NB4 (cell line): ENCODE measurements at regions not wholly inside any gene's neighbourhood (a gene's known extent, or its start where the extent isn't known, plus 50 kb on each side); places are given as distances from the start of the nearest gene placed in this dataset.

Experiments used
- DNase-seq: peaks from one replicate; pipeline ENCODE4 v3.0.0; 2010; ENCODE audit warnings: low read depth
- H3K4me3 ChIP-seq: one replicate; pipeline ENCODE4 v1.5.1; 2011; ENCODE audit warnings: mild to moderate bottlenecking, low read depth, low read length, moderate library complexity
- CTCF ChIP-seq: IDR thresholded peaks from one replicate; pipeline ENCODE4 v1.5.1; 2012; ENCODE audit warnings: low read depth, low read length
- MAX ChIP-seq: IDR thresholded peaks from 2 replicates; pipeline ENCODE4 v1.6.1; 2011; ENCODE audit warnings: low read depth, low read length
- MYC ChIP-seq: IDR thresholded peaks from 2 replicates; pipeline ENCODE4 v1.6.1; 2011; ENCODE audit warnings: low read depth, low read length
- POLR2A ChIP-seq: IDR thresholded peaks from 2 replicates; pipeline ENCODE4 v1.6.1; 2011; ENCODE audit warnings: mild to moderate bottlenecking; ENCODE audit not compliant: insufficient read length; ENCODE audit errors: extremely low read depth

- DNase-seq, result no peak
- H3K4me3 ChIP-seq, result no peak overlapping the region
- TF ChIP-seq CTCF (no peak), POLR2A (no peak), MYC (no peak), MAX (no peak)
Observed at GRCh38 chr2:176561706-176562105, 292.5 kb downstream of the MTX2 start.

GRCh38 chr2:176562359-176563078 is 293.3 kb downstream of the MTX2 start:
- DNase-seq, result no peak
- TF ChIP-seq MAX (no peak), POLR2A (no peak), CTCF (no peak), MYC (no peak)
- no peak overlapping the region for H3K4me3 ChIP-seq

GRCh38 chr2:176565641-176566323 is 296.5 kb downstream of the MTX2 start:
- TF ChIP-seq MAX, result no peak
- TF ChIP-seq MYC, result no peak
- no peak for TF ChIP-seq CTCF
- TF ChIP-seq POLR2A, result no peak
- no peak for DNase-seq
- no peak overlapping the region for H3K4me3 ChIP-seq

GRCh38 chr2:176566496-176566895 is 297.3 kb downstream of the MTX2 start:
- no peak overlapping the region for H3K4me3 ChIP-seq
- TF ChIP-seq MYC, result no peak
- TF ChIP-seq POLR2A, result no peak
- no peak for TF ChIP-seq MAX
- TF ChIP-seq CTCF, result no peak
- DNase-seq, result no peak

GRCh38 chr2:176566961-176567360 is 297.7 kb downstream of the MTX2 start:
- no peak overlapping the region for H3K4me3 ChIP-seq
- no peak for TF ChIP-seq MYC
- no peak for TF ChIP-seq POLR2A
- TF ChIP-seq MAX, result no peak
- TF ChIP-seq CTCF, result no peak
- DNase-seq, result no peak
